ENCODE measurements at regions not wholly inside any gene's neighbourhood (a gene's known extent, or its start where the extent isn't known, plus 50 kb on each side); places are given as distances from the start of the nearest gene placed in this dataset.

- TF ChIP-seq RXRA (IDR thresholded peaks at IDR 0.05; ENCODE audit: borderline replicate concordance, low read depth) (no peak), CTCF (IDR thresholded peaks at IDR 0.05) (no peak), RAD21 (IDR thresholded peaks at IDR 0.05; ENCODE audit: low read length) (no peak), EP300 (IDR thresholded peaks at IDR 0.05; ENCODE audit: borderline replicate concordance in 1 of 2, low read depth in 1 of 2, low read length in 1 of 2) (0 out of 4 replicates have a peak, but pooled peaks of 1 of the 2 experiments have one; percentile 16), NFIC (IDR thresholded peaks at IDR 0.05; ENCODE audit: borderline replicate concordance) (no peak), FOSL2 (IDR thresholded peaks at IDR 0.05; ENCODE audit: borderline replicate concordance, low read depth) (no peak), EZH2phosphoT487 (IDR thresholded peaks at IDR 0.05; ENCODE audit: borderline replicate concordance, low read depth) (no peak), YY1 (IDR thresholded peaks at IDR 0.05; ENCODE audit: low read depth) (no peak), ZBTB33 (IDR thresholded peaks at IDR 0.05; ENCODE audit: borderline replicate concordance, low read depth) (no peak)
Observed at GRCh38 chr6:133040803-133041419, 200.2 kb upstream of the EYA4 start.

Measured in SK-N-SH (cell line).